ENCODE measurements at regions not wholly inside any gene's neighbourhood (a gene's known extent, or its start where the extent isn't known, plus 50 kb on each side); places are given as distances from the start of the nearest gene placed in this dataset.

DNA sequence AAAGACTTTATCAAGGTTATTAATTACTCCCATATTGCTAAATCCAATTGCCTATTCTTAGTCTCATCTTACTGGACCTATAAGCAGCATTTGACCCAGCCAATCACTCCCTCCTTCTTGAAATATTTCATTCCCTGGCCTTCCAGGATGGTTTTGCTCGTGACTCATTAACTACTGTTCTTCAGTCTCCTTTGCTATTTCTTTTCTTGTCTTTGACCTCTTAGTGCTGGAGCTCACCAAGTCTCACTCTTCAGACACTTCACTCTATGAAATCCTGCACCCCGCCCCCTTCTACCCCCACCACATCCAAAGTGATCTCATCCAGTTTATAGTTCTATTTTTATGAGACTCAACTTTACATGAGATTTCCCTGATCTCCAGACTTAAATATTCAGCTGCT is 803.1 kb upstream of the WWC1 start:
- no peak for DNase-seq (ENCODE audit: extremely low read depth, low read depth)
- no peak overlapping the region for H3K4me3 ChIP-seq (replicated peaks; ENCODE audit: low read depth, low read length)
- TF ChIP-seq, protein P1, sequence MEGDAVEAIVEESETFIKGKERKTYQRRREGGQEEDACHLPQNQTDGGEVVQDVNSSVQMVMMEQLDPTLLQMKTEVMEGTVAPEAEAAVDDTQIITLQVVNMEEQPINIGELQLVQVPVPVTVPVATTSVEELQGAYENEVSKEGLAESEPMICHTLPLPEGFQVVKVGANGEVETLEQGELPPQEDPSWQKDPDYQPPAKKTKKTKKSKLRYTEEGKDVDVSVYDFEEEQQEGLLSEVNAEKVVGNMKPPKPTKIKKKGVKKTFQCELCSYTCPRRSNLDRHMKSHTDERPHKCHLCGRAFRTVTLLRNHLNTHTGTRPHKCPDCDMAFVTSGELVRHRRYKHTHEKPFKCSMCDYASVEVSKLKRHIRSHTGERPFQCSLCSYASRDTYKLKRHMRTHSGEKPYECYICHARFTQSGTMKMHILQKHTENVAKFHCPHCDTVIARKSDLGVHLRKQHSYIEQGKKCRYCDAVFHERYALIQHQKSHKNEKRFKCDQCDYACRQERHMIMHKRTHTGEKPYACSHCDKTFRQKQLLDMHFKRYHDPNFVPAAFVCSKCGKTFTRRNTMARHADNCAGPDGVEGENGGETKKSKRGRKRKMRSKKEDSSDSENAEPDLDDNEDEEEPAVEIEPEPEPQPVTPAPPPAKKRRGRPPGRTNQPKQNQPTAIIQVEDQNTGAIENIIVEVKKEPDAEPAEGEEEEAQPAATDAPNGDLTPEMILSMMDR (IDR thresholded peaks at IDR 0.05; ENCODE audit: low read depth, low read length, missing control alignments), result no peak

DNA sequence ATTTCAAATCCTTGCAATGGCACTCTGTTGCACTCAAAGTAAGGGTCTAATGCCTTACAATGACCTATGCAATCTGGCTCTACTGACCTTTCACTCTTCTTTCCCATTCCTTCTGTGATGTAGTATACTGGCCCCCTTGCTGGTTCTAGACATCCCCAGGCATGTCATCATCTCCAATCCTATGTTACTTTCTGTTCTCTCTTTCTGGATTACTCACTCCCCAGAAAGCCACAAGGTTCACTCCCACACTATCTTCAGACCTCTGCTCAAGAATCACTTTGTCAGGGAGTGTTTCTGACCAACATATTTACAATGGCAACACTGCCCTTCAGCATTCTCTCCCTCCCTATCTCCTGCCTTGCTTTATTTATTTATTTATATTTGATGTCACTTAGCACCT is 802.2 kb upstream of the WWC1 start:
- DNase-seq (ENCODE audit: extremely low read depth, low read depth), result no peak
- TF ChIP-seq, protein P1 (IDR thresholded peaks at IDR 0.05; ENCODE audit: low read depth, low read length, missing control alignments), result no peak
- no peak overlapping the region for H3K4me3 ChIP-seq (replicated peaks; ENCODE audit: low read depth, low read length)

DNA sequence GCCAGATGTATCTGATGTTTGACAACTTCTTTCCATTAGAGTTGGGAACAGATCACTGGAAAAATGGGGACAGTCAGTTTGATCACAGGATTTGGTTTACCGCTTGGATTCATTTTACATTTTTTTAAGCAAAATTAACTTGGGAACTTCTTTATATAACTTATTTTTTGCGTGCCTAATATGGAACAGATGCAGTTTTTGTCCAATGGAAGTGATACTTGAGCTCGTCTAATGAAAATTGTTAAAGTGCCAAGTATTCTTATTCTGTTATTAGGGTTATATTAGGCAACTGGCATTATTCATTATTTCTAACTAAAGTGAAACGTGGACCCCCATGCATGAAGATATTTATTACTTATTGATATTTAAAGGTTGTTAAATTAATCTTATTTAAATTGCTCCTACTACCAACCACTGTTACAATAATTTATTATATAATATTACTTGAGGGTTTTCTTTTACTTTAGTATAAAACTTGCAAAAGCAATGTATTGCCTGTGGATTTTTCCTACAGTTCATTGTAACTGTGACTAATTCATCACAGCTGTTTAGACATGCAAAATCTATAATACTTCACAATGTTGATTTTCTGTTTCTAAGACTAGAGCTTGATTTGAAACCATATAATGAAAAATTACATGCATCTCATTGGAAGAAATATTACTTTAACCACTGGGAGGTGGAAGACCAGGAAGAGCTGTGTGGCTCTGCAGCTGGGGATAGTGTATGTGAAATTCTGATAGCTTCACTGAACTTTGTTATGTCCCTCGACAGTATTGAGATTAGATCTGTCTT is 787.3 kb upstream of the WWC1 start:
- DNase-seq (ENCODE audit: extremely low read depth, low read depth), result no peak
- TF ChIP-seq, protein P1 (IDR thresholded peaks at IDR 0.05; ENCODE audit: low read depth, low read length, missing control alignments), result no peak
- H3K4me3 ChIP-seq (replicated peaks; ENCODE audit: low read depth, low read length), result no peak overlapping the region

DNA sequence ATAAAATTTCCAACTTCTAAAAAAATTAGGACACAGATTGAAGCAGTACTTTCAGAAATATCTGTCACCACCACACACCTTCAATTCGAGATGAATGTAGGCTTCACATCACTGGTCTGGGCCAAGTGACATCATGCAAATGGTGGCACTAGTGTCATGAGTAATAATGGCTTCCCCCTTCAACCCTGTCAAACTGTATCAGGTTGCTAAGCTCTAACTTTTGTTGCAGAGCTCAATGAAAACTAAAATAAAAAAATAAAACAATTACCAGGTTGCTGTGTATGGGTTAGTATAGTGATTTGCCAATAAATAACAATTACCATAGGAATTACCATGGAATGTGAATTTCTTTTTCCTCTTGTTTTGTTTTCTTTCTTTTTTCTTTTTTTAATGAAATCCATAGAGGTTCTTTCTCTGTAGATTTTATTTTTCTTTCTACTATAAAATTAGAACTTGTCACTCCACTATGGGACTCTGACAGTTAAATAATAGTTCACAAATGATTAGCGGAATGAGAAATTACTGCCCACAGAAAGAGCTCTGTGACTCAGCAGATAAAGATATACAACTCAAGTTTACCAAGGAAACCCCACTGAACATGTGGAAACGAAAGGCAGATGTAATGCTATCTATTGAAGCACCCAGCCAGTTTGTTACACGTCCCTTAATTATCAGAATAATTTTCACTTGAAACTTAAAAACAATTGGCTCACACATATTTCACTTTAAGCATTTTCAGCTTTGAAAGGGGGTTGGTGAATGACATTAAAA is 783.8 kb upstream of the WWC1 start:
- H3K4me3 ChIP-seq (replicated peaks; ENCODE audit: low read depth, low read length), result no peak overlapping the region
- TF ChIP-seq, protein P1 (IDR thresholded peaks at IDR 0.05; ENCODE audit: low read depth, low read length, missing control alignments), result no peak
- no peak for DNase-seq (ENCODE audit: extremely low read depth, low read depth)

DNA sequence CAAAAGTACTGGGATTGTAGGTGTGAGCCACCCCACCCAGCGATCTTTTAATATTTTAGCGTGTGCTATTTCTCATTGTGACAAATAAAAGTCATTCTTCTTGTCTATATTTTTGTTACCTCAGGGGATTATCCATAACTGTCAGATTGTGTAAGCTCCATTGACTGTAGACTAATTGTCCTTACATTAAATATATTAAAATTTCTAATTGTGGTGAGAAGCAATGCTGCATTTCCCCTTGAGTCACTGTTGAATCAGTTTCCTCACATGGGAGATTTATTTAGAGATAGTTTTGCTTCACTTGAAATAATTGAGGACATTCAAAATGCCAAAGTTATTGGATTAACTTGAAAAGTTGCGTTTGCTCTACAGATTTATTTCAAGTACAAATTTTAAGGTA is 782.4 kb upstream of the WWC1 start:
- no peak overlapping the region for H3K4me3 ChIP-seq (replicated peaks; ENCODE audit: low read depth, low read length)
- TF ChIP-seq, protein P1 (IDR thresholded peaks at IDR 0.05; ENCODE audit: low read depth, low read length, missing control alignments), result no peak
- no peak for DNase-seq (ENCODE audit: extremely low read depth, low read depth)

DNA sequence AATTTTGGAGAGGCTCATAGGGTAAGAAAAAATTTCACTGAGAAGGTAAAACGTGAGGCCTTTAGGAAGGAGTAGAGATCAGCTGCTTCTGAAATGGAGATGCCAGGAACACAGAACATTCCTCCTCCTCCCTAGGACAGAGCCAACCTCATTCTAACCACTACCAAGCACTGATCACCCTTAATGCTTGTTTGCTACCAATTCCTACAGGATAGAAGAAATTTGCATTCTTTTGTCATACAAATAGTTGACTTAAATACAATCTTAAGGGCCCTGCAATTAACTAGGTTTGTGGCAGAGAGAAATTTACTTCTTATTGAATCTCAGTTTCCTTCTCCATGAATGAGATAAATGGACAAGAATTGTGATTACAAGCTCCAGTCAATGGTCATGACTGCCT is 780.2 kb upstream of the WWC1 start:
- no peak for DNase-seq (ENCODE audit: extremely low read depth, low read depth)
- TF ChIP-seq, protein P1 (IDR thresholded peaks at IDR 0.05; ENCODE audit: low read depth, low read length, missing control alignments), result no peak

More for the DNA sequence above, 780.2 kb upstream of the WWC1 start:
- no peak overlapping the region for H3K4me3 ChIP-seq (replicated peaks; ENCODE audit: low read depth, low read length)
